ENCODE measurements at regions not wholly inside any gene's neighbourhood (a gene's known extent, or its start where the extent isn't known, plus 50 kb on each side); places are given as distances from the start of the nearest gene placed in this dataset.

GRCh38 chr3:10563396-10563795 lies 58.0 kb upstream of the ATP2B2 start:
- Mint-ChIP-seq H3K9me3 (ENCODE audit: low read depth, unreplicated experiment) (no peaks in the 10 kb centered on the region), H3K27ac (ENCODE audit: unreplicated experiment) (no peak overlapping the region), H3K27me3 (ENCODE audit: unreplicated experiment) (peaks cover 100% of the 10 kb centered on the region), H3K4me3 (ENCODE audit: low read depth, unreplicated experiment) (no peak overlapping the region), H3K36me3 (ENCODE audit: insufficient read depth, unreplicated experiment) (no peaks in the 10 kb centered on the region), H3K4me1 (ENCODE audit: low read depth, unreplicated experiment) (no peaks in the 10 kb centered on the region)
- CTCF ChIA-PET = no interaction called here
- no peak for TF ChIP-seq CTCF (IDR thresholded peaks at IDR 0.05; ENCODE audit: unreplicated experiment)
- BruUV-seq (replicated peaks) = no TSS peak
- intact Hi-C loops (cut with micrococcal nuclease; ENCODE audit: unreplicated experiment) = no loop called here
- DNase-seq = no peak

GRCh38 chr3:10565814-10566213 lies 60.4 kb upstream of the ATP2B2 start:
- no peak for DNase-seq
- no peaks in the 10 kb centered on the region for H3K36me3 Mint-ChIP-seq (ENCODE audit: insufficient read depth, unreplicated experiment)
- CTCF ChIA-PET = no interaction called here
- H3K9me3 Mint-ChIP-seq (ENCODE audit: low read depth, unreplicated experiment) = no peaks in the 10 kb centered on the region
- BruUV-seq (replicated peaks) = no TSS peak
- intact Hi-C loops (cut with micrococcal nuclease; ENCODE audit: unreplicated experiment) = no loop called here
- no peak for TF ChIP-seq CTCF (IDR thresholded peaks at IDR 0.05; ENCODE audit: unreplicated experiment)
- peaks cover 100% of the 10 kb centered on the region for H3K27me3 Mint-ChIP-seq (ENCODE audit: unreplicated experiment)
- H3K27ac Mint-ChIP-seq (ENCODE audit: unreplicated experiment) = no peak overlapping the region
- no peaks in the 10 kb centered on the region for H3K4me1 Mint-ChIP-seq (ENCODE audit: low read depth, unreplicated experiment)
- H3K4me3 Mint-ChIP-seq (ENCODE audit: low read depth, unreplicated experiment) = no peak overlapping the region

- BruUV-seq (replicated peaks) = no TSS peak
- CTCF ChIA-PET = no interaction called here
- Mint-ChIP-seq H3K9me3 (ENCODE audit: low read depth, unreplicated experiment) (no peaks in the 10 kb centered on the region), H3K36me3 (ENCODE audit: insufficient read depth, unreplicated experiment) (no peaks in the 10 kb centered on the region), H3K27me3 (ENCODE audit: unreplicated experiment) (peaks cover 100% of the 10 kb centered on the region), H3K4me1 (ENCODE audit: low read depth, unreplicated experiment) (no peaks in the 10 kb centered on the region), H3K27ac (ENCODE audit: unreplicated experiment) (no peak overlapping the region), H3K4me3 (ENCODE audit: low read depth, unreplicated experiment) (no peak overlapping the region)
- DNase-seq = no peak
- intact Hi-C loops (cut with micrococcal nuclease; ENCODE audit: unreplicated experiment) = no loop called here
- TF ChIP-seq CTCF (IDR thresholded peaks at IDR 0.05; ENCODE audit: unreplicated experiment) = no peak
These were observed 61.1 kb upstream of the ATP2B2 start for GRCh38 chr3:10566451-10566850.

GRCh38 chr3:10568549-10568948 lies 63.2 kb upstream of the ATP2B2 start:
- intact Hi-C loops (cut with micrococcal nuclease; ENCODE audit: unreplicated experiment) = no loop called here
- no TSS peak for BruUV-seq (replicated peaks)
- DNase-seq = no peak
- H3K4me3 Mint-ChIP-seq (ENCODE audit: low read depth, unreplicated experiment) = no peak overlapping the region
- no peaks in the 10 kb centered on the region for H3K4me1 Mint-ChIP-seq (ENCODE audit: low read depth, unreplicated experiment)
- no peaks in the 10 kb centered on the region for H3K9me3 Mint-ChIP-seq (ENCODE audit: low read depth, unreplicated experiment)
- peaks cover 100% of the 10 kb centered on the region for H3K27me3 Mint-ChIP-seq (ENCODE audit: unreplicated experiment)
- H3K27ac Mint-ChIP-seq (ENCODE audit: unreplicated experiment) = no peak overlapping the region
- H3K36me3 Mint-ChIP-seq (ENCODE audit: insufficient read depth, unreplicated experiment) = no peaks in the 10 kb centered on the region
- CTCF ChIA-PET = no interaction called here
- no peak for TF ChIP-seq CTCF (IDR thresholded peaks at IDR 0.05; ENCODE audit: unreplicated experiment)
